WTC11 (cell line): ENCODE measurements at regions not wholly inside any gene's neighbourhood (a gene's known extent, or its start where the extent isn't known, plus 50 kb on each side); places are given as distances from the start of the nearest gene placed in this dataset.

Experiments used
- ATAC-seq: fragments of 200-7000 bp; cut with Tn5 transposase; 2 replicates; pipeline ENCODE4 v1.10.0; 2021; ENCODE audit warnings: mild to moderate bottlenecking, moderate library complexity
- CTCF ChIA-PET: fragments of 300-600 bp; sonication (Branson Sonifier 250); formaldehyde crosslinking; loops from one replicate; lab custom pipeline; 2021; ENCODE audit warnings: antibody characterized with exemption; lab: Charles Lee
- POLR2A ChIA-PET: fragments of 350-600 bp; sonication (Branson Sonifier 250); formaldehyde crosslinking; loops from one replicate; lab custom pipeline; 2021; ENCODE audit warnings: antibody characterized with exemption; lab: Charles Lee
- DNase-seq: peaks from one replicate; pipeline ENCODE4 v3.0.0; 2021; ENCODE audit warnings: low spot score
- H3K27ac Mint-ChIP-seq: 2 replicates; pipeline ENCODE4 v1.8.0; 2021; ENCODE audit warnings: mixed read lengths
- H3K27me3 Mint-ChIP-seq: 2 replicates; pipeline ENCODE4 v1.8.0; 2021; ENCODE audit warnings: low read depth, mild to moderate bottlenecking, moderate library complexity, mixed read lengths
- H3K36me3 Mint-ChIP-seq: 2 replicates; pipeline ENCODE4 v1.8.0; 2021; ENCODE audit warnings: mixed read lengths
- H3K4me1 Mint-ChIP-seq: 2 replicates; pipeline ENCODE4 v1.8.0; 2022; ENCODE audit warnings: mixed read lengths
- H3K4me3 Mint-ChIP-seq: 2 replicates; pipeline ENCODE4 v1.8.0; 2021; ENCODE audit warnings: mild to moderate bottlenecking, moderate library complexity, mixed read lengths
- H3K9me3 Mint-ChIP-seq: 2 replicates; pipeline ENCODE4 v1.8.0; 2021; ENCODE audit warnings: mixed read lengths
- AFF4 ChIP-seq: sonication (generic); formaldehyde crosslinking; IDR thresholded peaks from 2 replicates; pipeline ENCODE4 v1.8.1; 2023; ENCODE audit warnings: mild to moderate bottlenecking, missing genetic modification reagents, borderline replicate concordance
- CBFB ChIP-seq: sonication (generic); formaldehyde crosslinking; IDR thresholded peaks from 2 replicates; pipeline ENCODE4 v1.8.1; 2022; ENCODE audit warnings: mild to moderate bottlenecking, low read depth, missing genetic modification reagents
- CREB1 ChIP-seq: sonication (generic); formaldehyde crosslinking; IDR thresholded peaks from 2 replicates; pipeline ENCODE4 v1.8.0; 2023; ENCODE audit warnings: mild to moderate bottlenecking, missing genetic modification reagents
- CREM ChIP-seq: sonication (generic); formaldehyde crosslinking; IDR thresholded peaks from 2 replicates; pipeline ENCODE4 v1.8.1; 2022; ENCODE audit warnings: mild to moderate bottlenecking, missing genetic modification reagents, moderate library complexity
- CTCF ChIP-seq: fragments of 200-600 bp; IDR thresholded peaks from 2 replicates; pipeline ENCODE4 v1.8.0; 2022; ENCODE audit warnings: antibody characterized with exemption
- FOXP4 ChIP-seq: sonication (generic); formaldehyde crosslinking; IDR thresholded peaks from 2 replicates; pipeline ENCODE4 v1.8.0; 2022; ENCODE audit warnings: mild to moderate bottlenecking, missing genetic modification reagents
- MAX ChIP-seq: sonication (generic); formaldehyde crosslinking; IDR thresholded peaks from 2 replicates; pipeline ENCODE4 v1.8.0; 2022; ENCODE audit warnings: mild to moderate bottlenecking, missing genetic modification reagents
- NR1H2 ChIP-seq: sonication (generic); formaldehyde crosslinking; IDR thresholded peaks from 2 replicates; pipeline ENCODE4 v1.9.0; 2021; ENCODE audit warnings: mild to moderate bottlenecking, moderate library complexity, missing genetic modification reagents
- NR2C2 ChIP-seq: sonication (generic); formaldehyde crosslinking; IDR thresholded peaks from 2 replicates; pipeline ENCODE4 v1.8.0; 2022; ENCODE audit warnings: mild to moderate bottlenecking, missing genetic modification reagents
- NR3C1 ChIP-seq: sonication (generic); formaldehyde crosslinking; conservative IDR thresholded peaks from 2 replicates; pipeline ENCODE4 v1.8.1; 2023; ENCODE audit warnings: low read depth, mild to moderate bottlenecking, missing genetic modification reagents
- PRRX2 ChIP-seq: fragments of 250-450 bp; sonication (Bioruptor Pico); IDR thresholded peaks from 2 replicates; pipeline ENCODE4 v1.8.0; 2021; ENCODE audit warnings: mild to moderate bottlenecking
- SMAD3 ChIP-seq: sonication (generic); formaldehyde crosslinking; IDR thresholded peaks from 2 replicates; pipeline ENCODE4 v1.8.0; 2022; ENCODE audit warnings: missing genetic modification reagents, mild to moderate bottlenecking, borderline replicate concordance
- TCF7 ChIP-seq: sonication (generic); formaldehyde crosslinking; IDR thresholded peaks from 2 replicates; pipeline ENCODE4 v1.8.0; 2022; ENCODE audit warnings: mild to moderate bottlenecking, low read depth, missing genetic modification reagents, moderate library complexity
- USF2 ChIP-seq: sonication (generic); formaldehyde crosslinking; IDR thresholded peaks from 2 replicates; pipeline ENCODE4 v1.8.1; 2023; ENCODE audit warnings: mild to moderate bottlenecking, missing genetic modification reagents, moderate library complexity
- ZBTB21 ChIP-seq: sonication (generic); formaldehyde crosslinking; IDR thresholded peaks from 2 replicates; pipeline ENCODE4 v1.8.1; 2023; ENCODE audit warnings: mild to moderate bottlenecking, missing genetic modification reagents, borderline replicate concordance
- ZMAT4 ChIP-seq: fragments of 250-450 bp; sonication (Bioruptor Pico); IDR thresholded peaks from 2 replicates; pipeline ENCODE4 v1.9.0; 2021; ENCODE audit warnings: mild to moderate bottlenecking
- ZNF138 ChIP-seq: sonication (generic); formaldehyde crosslinking; conservative IDR thresholded peaks from 2 replicates; pipeline ENCODE4 v1.8.1; 2022; ENCODE audit warnings: mild to moderate bottlenecking, moderate library complexity, missing genetic modification reagents
- ZNF232 ChIP-seq: sonication (generic); formaldehyde crosslinking; IDR thresholded peaks from 2 replicates; pipeline ENCODE4 v1.8.0; 2022; ENCODE audit warnings: mild to moderate bottlenecking, missing genetic modification reagents

GRCh38 chr5:2214910-2215590, 332.3 kb upstream of the IRX4 start (continued):
- TF ChIP-seq CTCF: no peak

- no peaks in the 10 kb centered on the region for H3K27me3 Mint-ChIP-seq
- CTCF ChIA-PET: no interaction called here
Observed at GRCh38 chr5:2213121-2213730, 330.5 kb upstream of the IRX4 start.

GRCh38 chr5:2212481-2212880, 329.8 kb upstream of the IRX4 start:
- Mint-ChIP-seq H3K27ac (no peak overlapping the region), H3K4me1 (0 out of 2 replicates have a peak, but pooled peaks cover 2% of the 10 kb centered on the region), H3K9me3 (no peaks in the 10 kb centered on the region), H3K27me3 (no peaks in the 10 kb centered on the region), H3K4me3 (no peak overlapping the region), H3K36me3 (no peaks in the 10 kb centered on the region)
- CTCF ChIA-PET: no interaction called here
- no peak for ATAC-seq
- no peak for DNase-seq
- POLR2A ChIA-PET: no interaction called here
- TF ChIP-seq NR2C2 (CRISPR knock-in tag) (no peak), PRRX2 (CRISPR knock-in tag) (no peak), TCF7 (CRISPR knock-in tag) (no peak)

More at GRCh38 chr5:2213121-2213730, 330.5 kb upstream of the IRX4 start:
- TF ChIP-seq NR3C1 (CRISPR knock-in tag) (no peak), ZNF138 (CRISPR knock-in tag) (no peak), MAX (CRISPR knock-in tag) (no peak), NR1H2 (CRISPR knock-in tag) (no peak), CREM (CRISPR knock-in tag) (no peak), ZNF232 (CRISPR knock-in tag) (no peak), ZBTB21 (CRISPR knock-in tag) (no peak), CBFB (CRISPR knock-in tag) (no peak), USF2 (CRISPR knock-in tag) (no peak)
- TF ChIP-seq, all 79 proteins: peak for 0
- no peaks in the 10 kb centered on the region for H3K36me3 Mint-ChIP-seq
- DNase-seq (no peak), ATAC-seq (no peak)
- H3K4me1 Mint-ChIP-seq: no peaks in the 10 kb centered on the region
- POLR2A ChIA-PET: no interaction called here
- H3K4me3 Mint-ChIP-seq: no peak overlapping the region
- H3K9me3 Mint-ChIP-seq: no peaks in the 10 kb centered on the region
- no peak overlapping the region for H3K27ac Mint-ChIP-seq

- Mint-ChIP-seq H3K27ac (no peak overlapping the region), H3K4me1 (peaks cover 18% of the 10 kb centered on the region), H3K36me3 (no peaks in the 10 kb centered on the region), H3K4me3 (no peak overlapping the region), H3K27me3 (no peaks in the 10 kb centered on the region), H3K9me3 (no peaks in the 10 kb centered on the region)
- ATAC-seq (no peak), DNase-seq (no peak)
- CTCF ChIA-PET: interaction anchor here (0.8 to 1.2 kb wide), 5 partner anchors 12 to 207 kb away, joined by 3 to 4 read pairs (median 3); no protein-coding TSS in a partner anchor
- POLR2A ChIA-PET: no interaction called here
- TF ChIP-seq AFF4 (CRISPR knock-in tag) (no peak), CTCF (no peak), ZMAT4 (CRISPR knock-in tag) (no peak), CREB1 (CRISPR knock-in tag) (no peak), FOXP4 (CRISPR knock-in tag) (no peak), TCF7 (CRISPR knock-in tag) (no peak), SMAD3 (CRISPR knock-in tag) (no peak)
Observed at GRCh38 chr5:2208239-2208544, 325.5 kb upstream of the IRX4 start.
